GM23248 (cell line): ENCODE measurements at regions not wholly inside any gene's neighbourhood (a gene's known extent, or its start where the extent isn't known, plus 50 kb on each side); places are given as distances from the start of the nearest gene placed in this dataset.

Source experiments
- DNase-seq: peaks from one replicate; pipeline ENCODE4 v3.0.0-alpha.2; 2015
- H2AFZ ChIP-seq: fragments of 200-600 bp; sonication (generic); 2 replicates; pipeline ENCODE4 v1.6.1; 2016; ENCODE audit warnings: antibody characterized with exemption
- H3F3A ChIP-seq: fragments of 200-600 bp; sonication (generic); 2 replicates; pipeline ENCODE4 v1.6.1; 2016; ENCODE audit warnings: mild to moderate bottlenecking, antibody characterized with exemption, mixed run types; ENCODE audit not compliant: insufficient read depth
- H3K27ac ChIP-seq: fragments of 200-600 bp; sonication (generic); 2 replicates; pipeline ENCODE4 v1.5.1; 2016; ENCODE audit warnings: mild to moderate bottlenecking
- H3K27me3 ChIP-seq: fragments of 200-600 bp; sonication (generic); replicated peaks from 2 replicates; pipeline ENCODE4 v1.6.1; 2016; ENCODE audit warnings: mild to moderate bottlenecking; ENCODE audit not compliant: insufficient read depth
- H3K36me3 ChIP-seq: fragments of 200-600 bp; sonication (generic); 2 replicates; pipeline ENCODE4 v1.6.1; 2016; ENCODE audit warnings: low read depth, mild to moderate bottlenecking
- H3K4me1 ChIP-seq: fragments of 200-600 bp; sonication (generic); 2 replicates; pipeline ENCODE4 v1.6.1; 2016; ENCODE audit warnings: mild to moderate bottlenecking; ENCODE audit not compliant: insufficient read depth
- H3K4me2 ChIP-seq: fragments of 200-600 bp; sonication (generic); one replicate; pipeline ENCODE4 v1.6.1; 2016; ENCODE audit warnings: mild to moderate bottlenecking; ENCODE audit not compliant: unreplicated experiment
- H3K4me3 ChIP-seq: fragments of 200-600 bp; sonication (generic); 2 replicates; pipeline ENCODE4 v1.5.1; 2016; ENCODE audit warnings: mild to moderate bottlenecking
- H3K79me2 ChIP-seq: fragments of 200-600 bp; sonication (generic); 2 replicates; pipeline ENCODE4 v1.6.1; 2016; ENCODE audit warnings: mild to moderate bottlenecking; ENCODE audit not compliant: insufficient read depth
- H3K9ac ChIP-seq: fragments of 200-600 bp; sonication (generic); 2 replicates; pipeline ENCODE4 v1.6.1; 2016; ENCODE audit warnings: mild to moderate bottlenecking
- H3K9me2 ChIP-seq: fragments of 200-600 bp; sonication (generic); 2 replicates; pipeline ENCODE4 v1.6.1; 2016; ENCODE audit warnings: mixed run types, mild to moderate bottlenecking, moderate library complexity; ENCODE audit not compliant: insufficient read depth
- H3K9me3 ChIP-seq: fragments of 200-600 bp; sonication (generic); one replicate; pipeline ENCODE4 v1.6.1; 2017; ENCODE audit warnings: low read depth
- H4K20me1 ChIP-seq: fragments of 200-600 bp; sonication (generic); 2 replicates; pipeline ENCODE4 v1.6.0; 2016; ENCODE audit not compliant: insufficient read depth
- EZH2 ChIP-seq: fragments of 200-600 bp; sonication (generic); IDR thresholded peaks from 2 replicates; pipeline ENCODE4 v1.6.1; 2018; ENCODE audit warnings: antibody characterized with exemption, mild to moderate bottlenecking; ENCODE audit not compliant: insufficient read depth, poor library complexity, severe bottlenecking
- EZH2phosphoT487 ChIP-seq: fragments of 200-600 bp; sonication (generic); IDR thresholded peaks from 2 replicates; pipeline ENCODE4 v1.6.1; 2018; ENCODE audit warnings: antibody characterized with exemption, moderate library complexity, mild to moderate bottlenecking, low read depth; ENCODE audit not compliant: insufficient read depth
- WGBS, 2 experiments: methylation state at CpG; one replicate each; pipeline ENCODE4 v1.1.6; 2015 to 2017; ENCODE audit warnings: low lambda C conversion rate in 2 of 2, low coverage in 1 of 2; ENCODE audit errors: missing lambda C conversion rate in 2 of 2; 5-methylcytosine and 5-hydroxymethylcytosine counted together
- in situ Hi-C: fragments of 300-500 bp; cut with MboI; formaldehyde crosslinking; loops from 2 replicates; pipeline ENCODE4 v1.15.0; 2020

- in situ Hi-C loops = no loop called here
- Histone ChIP-seq H3F3A (no peaks in the 10 kb centered on the region), H4K20me1 (no peaks in the 10 kb centered on the region), H3K4me2 (no peak overlapping the region), H3K4me1 (no peaks in the 10 kb centered on the region), H3K9ac (no peak overlapping the region), H3K9me3 (no peaks in the 10 kb centered on the region), H3K27ac (no peak overlapping the region), H3K9me2 (no peaks in the 10 kb centered on the region), H3K4me3 (no peak overlapping the region), H2AFZ (no peak overlapping the region), H3K27me3 (no peaks in the 10 kb centered on the region), H3K79me2 (no peaks in the 10 kb centered on the region), H3K36me3 (no peaks in the 10 kb centered on the region)
- TF ChIP-seq EZH2phosphoT487 (no peak), EZH2 (no peak)
- 33 to 53% methylated on average over 2 of the region's 2 CpGs for WGBS, 2 experiments
- no peak for DNase-seq
These were observed 1002.4 kb upstream of the SEMA6D start for GRCh38 chr15:46714950-46715349.

DNA sequence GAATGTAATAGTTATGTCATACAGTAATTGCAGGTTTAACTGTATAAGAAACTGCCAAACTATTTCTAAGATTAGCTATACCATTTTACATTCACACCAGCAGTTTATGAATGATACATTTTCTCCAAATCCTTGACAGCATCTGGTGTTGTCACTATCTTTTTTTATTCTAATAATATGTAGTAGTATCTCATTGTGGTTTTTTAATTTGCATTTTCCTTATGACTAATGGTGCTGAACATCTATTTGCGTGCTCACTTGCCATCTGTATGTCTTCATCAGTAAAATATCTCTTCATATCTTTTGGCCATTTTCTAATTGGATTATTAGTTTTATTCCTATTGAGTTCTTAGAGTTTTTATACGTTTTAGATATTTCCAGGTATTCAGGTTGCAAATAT is 994.0 kb upstream of the SEMA6D start:
- Histone ChIP-seq H3K36me3 (no peaks in the 10 kb centered on the region), H2AFZ (no peak overlapping the region), H3K9me2 (no peaks in the 10 kb centered on the region), H3K9ac (no peak overlapping the region), H3K27me3 (no peaks in the 10 kb centered on the region), H3K4me2 (no peak overlapping the region), H3K4me3 (no peak overlapping the region), H3K79me2 (no peaks in the 10 kb centered on the region), H3K27ac (no peak overlapping the region), H3K4me1 (no peaks in the 10 kb centered on the region), H3F3A (no peaks in the 10 kb centered on the region), H3K9me3 (peaks cover 6% of the 10 kb centered on the region), H4K20me1 (no peaks in the 10 kb centered on the region)
- in situ Hi-C loops = no loop called here
- WGBS, 2 experiments = 6 to 23% methylated on average over 2 of the region's 2 CpGs
- DNase-seq = no peak
- TF ChIP-seq EZH2phosphoT487 = no peak
- no peak for TF ChIP-seq EZH2

GRCh38 chr15:46732060-46732459 is 985.2 kb upstream of the SEMA6D start:
- H3K4me3 ChIP-seq = no peak overlapping the region
- no peaks in the 10 kb centered on the region for H3K79me2 ChIP-seq
- no peak overlapping the region for H2AFZ ChIP-seq
- H4K20me1 ChIP-seq = no peaks in the 10 kb centered on the region
- DNase-seq = no peak
- no peaks in the 10 kb centered on the region for H3K9me2 ChIP-seq
- H3K9me3 ChIP-seq = peaks cover 6% of the 10 kb centered on the region
- TF ChIP-seq EZH2phosphoT487 = no peak
- H3F3A ChIP-seq = no peaks in the 10 kb centered on the region
- H3K27me3 ChIP-seq = no peaks in the 10 kb centered on the region
- H3K27ac ChIP-seq = no peak overlapping the region
- 3 to 9% methylated on average over 1 of the region's 1 CpG for WGBS, 2 experiments
- in situ Hi-C loops = no loop called here
- H3K9ac ChIP-seq = no peak overlapping the region
- no peaks in the 10 kb centered on the region for H3K36me3 ChIP-seq
- no peak overlapping the region for H3K4me2 ChIP-seq
- no peaks in the 10 kb centered on the region for H3K4me1 ChIP-seq

- in situ Hi-C loops = no loop called here
- 21 to 22% methylated on average over 4 of the region's 4 CpGs for WGBS, 2 experiments
These were observed 982.2 kb upstream of the SEMA6D start for GRCh38 chr15:46735115-46735514.

DNA sequence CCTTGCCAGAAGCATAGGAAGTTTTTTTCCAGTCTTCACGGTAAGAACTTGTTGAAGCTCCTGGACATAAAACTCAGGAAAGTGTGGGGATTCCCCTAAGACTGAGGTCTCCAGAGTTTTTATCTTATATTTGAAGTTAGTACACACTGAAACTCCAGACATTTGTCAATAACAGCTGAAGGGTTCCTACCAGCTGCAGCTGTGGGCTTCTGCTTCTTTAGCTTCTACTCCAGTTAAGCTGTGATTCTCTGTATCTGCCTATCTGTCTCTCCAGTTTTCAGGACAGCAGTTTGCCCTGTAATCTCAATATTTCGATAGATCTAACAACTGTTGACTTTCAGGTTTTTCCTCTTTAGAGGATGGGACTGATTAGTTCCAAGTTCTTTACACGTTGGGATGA is 966.0 kb upstream of the SEMA6D start:
- Histone ChIP-seq H3K4me2 (no peak overlapping the region), H3K4me1 (no peaks in the 10 kb centered on the region), H3K36me3 (no peaks in the 10 kb centered on the region), H4K20me1 (no peaks in the 10 kb centered on the region), H3K27ac (no peak overlapping the region), H2AFZ (no peak overlapping the region), H3K79me2 (no peaks in the 10 kb centered on the region), H3K4me3 (no peak overlapping the region), H3K9me3 (no peaks in the 10 kb centered on the region), H3K9ac (no peak overlapping the region), H3F3A (no peaks in the 10 kb centered on the region), H3K27me3 (no peaks in the 10 kb centered on the region), H3K9me2 (no peaks in the 10 kb centered on the region)
- WGBS, 2 experiments = 11 to 13% methylated on average over 3 of the region's 3 CpGs
- no peak for TF ChIP-seq EZH2
- no peak for TF ChIP-seq EZH2phosphoT487
- DNase-seq = no peak
- in situ Hi-C loops = no loop called here

More at GRCh38 chr15:46735115-46735514, 982.2 kb upstream of the SEMA6D start:
- no peak overlapping the region for H2AFZ ChIP-seq
- TF ChIP-seq EZH2phosphoT487 = no peak
- no peak for TF ChIP-seq EZH2
- H3K36me3 ChIP-seq = no peaks in the 10 kb centered on the region
- no peaks in the 10 kb centered on the region for H3F3A ChIP-seq
- H3K9ac ChIP-seq = no peak overlapping the region
- no peaks in the 10 kb centered on the region for H3K9me3 ChIP-seq
- H4K20me1 ChIP-seq = no peaks in the 10 kb centered on the region
- H3K79me2 ChIP-seq = no peaks in the 10 kb centered on the region
- H3K27ac ChIP-seq = no peak overlapping the region
- H3K4me2 ChIP-seq = no peak overlapping the region
- no peak overlapping the region for H3K4me3 ChIP-seq
- no peak for DNase-seq
- no peaks in the 10 kb centered on the region for H3K4me1 ChIP-seq
- H3K9me2 ChIP-seq = no peaks in the 10 kb centered on the region
- H3K27me3 ChIP-seq = no peaks in the 10 kb centered on the region
